ENCODE measurements at regions not wholly inside any gene's neighbourhood (a gene's known extent, or its start where the extent isn't known, plus 50 kb on each side); places are given as distances from the start of the nearest gene placed in this dataset.

- no peak for TF ChIP-seq CTCF (conservative IDR thresholded peaks at IDR 0.05; ENCODE audit: low read depth, low read length)
- TF ChIP-seq EZH2phosphoT487 (IDR thresholded peaks at IDR 0.05; ENCODE audit: borderline replicate concordance, low read length), result no peak
Measured at GRCh38 chr3:117350371-117350770, 640.8 kb downstream of the TUSC7 start.

All from PC-3 (cell line).